NCI-H2196 treated with DMSO at 0.1 percent for 48 hours (cell line): ENCODE measurements at regions not wholly inside any gene's neighbourhood (a gene's known extent, or its start where the extent isn't known, plus 50 kb on each side); places are given as distances from the start of the nearest gene placed in this dataset.
"Not testable (repeated sequence)": the region's sequence is repeated elsewhere in the genome, so short reads cannot be mapped to it uniquely, and the experiment has no call there.

Experiments used
- DNase-seq: peaks from one replicate; lab custom pipeline; 2025; ENCODE audit not compliant: unreplicated experiment; lab: John Stamatoyannopoulos, UW

- no peak for DNase-seq
These were observed 57.1 kb upstream of the MBNL1 start for GRCh38 chr3:152211655-152212054.

GRCh38 chr3:152213203-152213602 is 55.5 kb upstream of the MBNL1 start:
- DNase-seq = no peak

- DNase-seq = no peak
These were observed 54.8 kb upstream of the MBNL1 start for GRCh38 chr3:152213938-152214337.

- not testable (repeated sequence) for DNase-seq
These were observed 51.5 kb upstream of the MBNL1 start for GRCh38 chr3:152216960-152217865.

GRCh38 chr3:152218602-152219001 is 50.1 kb upstream of the MBNL1 start:
- no peak for DNase-seq
